NCI-H146 treated with DMSO at 0.1 percent for 48 hours (cell line): ENCODE measurements at regions not wholly inside any gene's neighbourhood (a gene's known extent, or its start where the extent isn't known, plus 50 kb on each side); places are given as distances from the start of the nearest gene placed in this dataset.
"Not testable (repeated sequence)": the region's sequence is repeated elsewhere in the genome, so short reads cannot be mapped to it uniquely, and the experiment has no call there.

Source experiments
- DNase-seq: peaks from one replicate; lab custom pipeline; 2025; ENCODE audit not compliant: unreplicated experiment; lab: John Stamatoyannopoulos, UW

GRCh38 chr3:127443581-127444375 is 146.8 kb downstream of the TPRA1 start:
- DNase-seq = no peak

- DNase-seq = no peak
These were observed 148.0 kb downstream of the TPRA1 start for GRCh38 chr3:127442506-127442905.

- DNase-seq = no peak
These were observed 148.8 kb downstream of the TPRA1 start for GRCh38 chr3:127441764-127442163.

- no peak for DNase-seq
These were observed 150.1 kb downstream of the TPRA1 start for GRCh38 chr3:127440384-127440783.

- no peak for DNase-seq
These were observed 150.9 kb downstream of the TPRA1 start for GRCh38 chr3:127439621-127440020.

- no peak for DNase-seq
These were observed 151.1 kb upstream of the PRR20G start for GRCh38 chr3:127438951-127439350.

- no peak for DNase-seq
These were observed 150.5 kb upstream of the PRR20G start for GRCh38 chr3:127438371-127438770.

GRCh38 chr3:127435299-127435698 is 147.5 kb upstream of the PRR20G start:
- not testable (repeated sequence) for DNase-seq

- DNase-seq = no peak
These were observed 143.2 kb upstream of the PRR20G start for GRCh38 chr3:127431066-127431465.

- no peak for DNase-seq
These were observed 140.6 kb upstream of the PRR20G start for GRCh38 chr3:127428344-127428997.

- no peak for DNase-seq
These were observed 139.8 kb upstream of the PRR20G start for GRCh38 chr3:127427666-127428065.

- no peak for DNase-seq
These were observed 139.3 kb upstream of the PRR20G start for GRCh38 chr3:127427156-127427555.

GRCh38 chr3:127426444-127427153 is 138.8 kb upstream of the PRR20G start:
- no peak for DNase-seq

- no peak for DNase-seq
These were observed 137.9 kb upstream of the PRR20G start for GRCh38 chr3:127425505-127426443.

GRCh38 chr3:127424766-127425504 is 137.1 kb upstream of the PRR20G start:
- DNase-seq = no peak

- DNase-seq = no peak
These were observed 136.3 kb upstream of the PRR20G start for GRCh38 chr3:127423856-127424765.

- no peak for DNase-seq
These were observed 135.0 kb upstream of the PRR20G start for GRCh38 chr3:127422663-127423375.

- DNase-seq = no peak
These were observed 134.3 kb upstream of the PRR20G start for GRCh38 chr3:127421943-127422662.
